GM20000 (cell line): ENCODE measurements at regions not wholly inside any gene's neighbourhood (a gene's known extent, or its start where the extent isn't known, plus 50 kb on each side); places are given as distances from the start of the nearest gene placed in this dataset.

Experiments
- DNase-seq: peaks from one replicate; pipeline ENCODE4 v3.0.0; 2012; ENCODE audit warnings: low spot score
- CTCF ChIP-seq: IDR thresholded peaks from 2 replicates; pipeline ENCODE4 v1.5.1; 2012; ENCODE audit warnings: mild to moderate bottlenecking, control low read depth; ENCODE audit errors: extremely low read depth, missing control alignments

- no peak for DNase-seq
- TF ChIP-seq CTCF: no peak
Measured at GRCh38 chr16:55171241-55171640, 152.8 kb upstream of the IRX6 start.

- no peak for TF ChIP-seq CTCF
- no peak for DNase-seq
Measured at GRCh38 chr16:55175389-55175788, 148.6 kb upstream of the IRX6 start.

GRCh38 chr16:55176901-55177300 lies 147.1 kb upstream of the IRX6 start:
- DNase-seq: no peak
- TF ChIP-seq CTCF: no peak

- no peak for DNase-seq
- no peak for TF ChIP-seq CTCF
Measured at GRCh38 chr16:55179411-55179810, 144.6 kb upstream of the IRX6 start.

- DNase-seq: no peak
- no peak for TF ChIP-seq CTCF
Measured at GRCh38 chr16:55179852-55180585, 144.0 kb upstream of the IRX6 start.

GRCh38 chr16:55184052-55184451 lies 140.0 kb upstream of the IRX6 start:
- no peak for TF ChIP-seq CTCF

GRCh38 chr16:55184619-55185018 lies 139.4 kb upstream of the IRX6 start:
- DNase-seq: no peak
- TF ChIP-seq CTCF: no peak

More at GRCh38 chr16:55184052-55184451, 140.0 kb upstream of the IRX6 start:
- DNase-seq: no peak
